Erythroblast (primary cell): ENCODE measurements at regions not wholly inside any gene's neighbourhood (a gene's known extent, or its start where the extent isn't known, plus 50 kb on each side); places are given as distances from the start of the nearest gene placed in this dataset.

Experiments
- GATA1 ChIP-seq: IDR thresholded peaks from 2 replicates; pipeline ENCODE4 v1.6.1; 2011; ENCODE audit warnings: low read depth, mild to moderate bottlenecking, control low read depth, low read length, moderate library complexity
- POLR2A ChIP-seq: IDR thresholded peaks from 2 replicates; pipeline ENCODE4 v1.6.1; 2011; ENCODE audit warnings: mild to moderate bottlenecking, low read length

DNA sequence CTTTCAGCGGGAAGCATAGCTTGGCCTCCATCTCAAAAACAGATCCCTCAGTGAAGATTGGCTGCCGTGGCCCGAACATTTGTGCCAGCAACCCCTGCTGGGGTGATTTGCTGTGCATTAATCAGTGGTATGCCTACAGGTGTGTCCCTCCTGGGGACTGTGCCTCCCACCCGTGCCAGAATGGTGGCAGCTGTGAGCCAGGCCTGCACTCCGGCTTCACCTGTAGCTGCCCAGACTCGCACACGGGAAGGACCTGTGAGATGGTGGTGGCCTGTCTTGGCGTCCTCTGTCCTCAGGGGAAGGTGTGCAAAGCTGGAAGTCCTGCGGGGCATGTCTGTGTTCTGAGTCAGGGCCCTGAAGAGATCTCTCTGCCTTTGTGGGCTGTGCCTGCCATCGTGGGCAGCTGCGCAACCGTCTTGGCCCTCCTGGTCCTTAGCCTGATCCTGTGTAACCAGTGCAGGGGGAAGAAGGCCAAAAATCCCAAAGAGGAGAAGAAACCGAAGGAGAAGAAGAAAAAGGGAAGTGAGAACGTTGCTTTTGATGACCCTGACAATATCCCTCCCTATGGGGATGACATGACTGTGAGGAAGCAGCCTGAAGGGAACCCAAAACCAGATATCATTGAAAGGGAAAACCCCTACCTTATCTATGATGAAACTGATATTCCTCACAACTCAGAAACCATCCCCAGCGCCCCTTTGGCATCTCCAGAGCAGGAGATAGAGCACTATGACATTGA lies 175.4 kb downstream of the FAT4 start:
- TF ChIP-seq POLR2A (no peak), GATA1 (no peak)
